AG04450 (cell line): ENCODE measurements at regions not wholly inside any gene's neighbourhood (a gene's known extent, or its start where the extent isn't known, plus 50 kb on each side); places are given as distances from the start of the nearest gene placed in this dataset.

Experiments used
- CTCF ChIA-PET: fragments of 300-600, 350-600 bp; formaldehyde crosslinking; extraction: SDS; loops from one replicate; lab custom pipeline; 2022; ENCODE audit warnings: antibody characterized with exemption, inconsistent platforms; lab: Charles Lee
- POLR2A ChIA-PET: fragments of 350-600 bp; formaldehyde crosslinking; extraction: SDS; loops from one replicate; lab custom pipeline; 2021; ENCODE audit warnings: antibody characterized with exemption, inconsistent platforms; lab: Yijun Ruan, JAX
- DNase-seq: peaks from one replicate; pipeline ENCODE4 v3.0.0-alpha.2; 2011; ENCODE audit warnings: low read depth, low spot score
- H3K27ac ChIP-seq: one replicate; pipeline ENCODE4 v1.5.1; 2012; ENCODE audit warnings: low read depth, low read length, control low read depth
- H3K27me3 ChIP-seq: one replicate; pipeline ENCODE4 v1.6.0; 2012; ENCODE audit warnings: low read length; ENCODE audit not compliant: control insufficient read depth, insufficient read depth
- H3K4me3 ChIP-seq: 2 replicates; pipeline ENCODE4 v1.5.1; 2011; ENCODE audit warnings: mild to moderate bottlenecking, low read depth, low read length, control low read depth
- H3K9me3 ChIP-seq: 2 replicates; pipeline ENCODE4 v1.5.1; 2012; ENCODE audit warnings: low read length; ENCODE audit not compliant: control insufficient read depth, insufficient read depth
- CTCF ChIP-seq: IDR thresholded peaks from 2 replicates; pipeline ENCODE4 v1.5.1; 2011; ENCODE audit warnings: low read depth, low read length, control low read depth, inconsistent platforms

GRCh38 chr13:44271031-44271455 lies 102.6 kb upstream of the SERP2 start:
- peak; percentile 48 for DNase-seq
- ChIA-PET POLR2A (interaction anchor here (1.2 to 1.7 kb wide), 2 partner anchors 36 to 166 kb away, joined by 3 to 9 read pairs; no protein-coding TSS in a partner anchor), CTCF (no interaction called here)
- Histone ChIP-seq H3K27ac (peak overlapping the region; percentile 49), H3K9me3 (no peaks in the 10 kb centered on the region), H3K27me3 (no peaks in the 10 kb centered on the region), H3K4me3 (no peak overlapping the region)
- TF ChIP-seq CTCF = no peak

- ChIA-PET CTCF (no interaction called here), POLR2A (interaction anchor here (1.2 to 1.7 kb wide), 2 partner anchors 35 to 165 kb away, joined by 3 to 9 read pairs; no protein-coding TSS in a partner anchor)
- DNase-seq = no peak
- H3K9me3 ChIP-seq = no peaks in the 10 kb centered on the region
- no peaks in the 10 kb centered on the region for H3K27me3 ChIP-seq
- peak overlapping the region; percentile 49 for H3K27ac ChIP-seq
- no peak overlapping the region for H3K4me3 ChIP-seq
- no peak for TF ChIP-seq CTCF
These were observed 102.2 kb upstream of the SERP2 start for GRCh38 chr13:44271473-44271872.

GRCh38 chr13:44271915-44272341 lies 101.7 kb upstream of the SERP2 start:
- no peaks in the 10 kb centered on the region for H3K9me3 ChIP-seq
- H3K27ac ChIP-seq = peak overlapping the region; percentile 12
- POLR2A ChIA-PET = interaction anchor here (1.7 kb wide), 1 partner anchor 165 kb away, joined by 9 read pairs; no protein-coding TSS in a partner anchor
- no peak overlapping the region for H3K4me3 ChIP-seq
- H3K27me3 ChIP-seq = no peaks in the 10 kb centered on the region
- no peak for TF ChIP-seq CTCF
- no peak for DNase-seq
- CTCF ChIA-PET = no interaction called here

GRCh38 chr13:44272692-44273091 lies 100.9 kb upstream of the SERP2 start:
- ChIA-PET CTCF (no interaction called here), POLR2A (no interaction called here)
- no peak for DNase-seq
- TF ChIP-seq CTCF = no peak
- Histone ChIP-seq H3K4me3 (no peak overlapping the region), H3K27me3 (no peaks in the 10 kb centered on the region), H3K9me3 (no peaks in the 10 kb centered on the region), H3K27ac (no peak overlapping the region)

GRCh38 chr13:44273216-44273615 lies 100.4 kb upstream of the SERP2 start:
- CTCF ChIA-PET = no interaction called here
- TF ChIP-seq CTCF = no peak
- Histone ChIP-seq H3K9me3 (no peaks in the 10 kb centered on the region), H3K4me3 (no peak overlapping the region), H3K27me3 (no peaks in the 10 kb centered on the region), H3K27ac (no peak overlapping the region)
- DNase-seq = no peak
- POLR2A ChIA-PET = no interaction called here
